H1 (cell line): ENCODE measurements at regions not wholly inside any gene's neighbourhood (a gene's known extent, or its start where the extent isn't known, plus 50 kb on each side); places are given as distances from the start of the nearest gene placed in this dataset.

Source experiments
- CTCF ChIA-PET: fragments of 300-600 bp; sonication (Branson Sonifier 250); formaldehyde crosslinking; loops from one replicate; lab custom pipeline; 2021; ENCODE audit not compliant: partially characterized antibody; lab: Charles Lee
- POLR2A ChIA-PET: fragments of 300-600 bp; sonication (Branson Sonifier 250); formaldehyde crosslinking; loops from one replicate; lab custom pipeline; 2021; ENCODE audit warnings: inconsistent platforms; ENCODE audit not compliant: partially characterized antibody; lab: Charles Lee
- DNase-seq, 2 experiments: peaks; one replicate each; pipeline versions ENCODE4 v3.0.0 to v3.0.0-alpha.2; 2010 to 2022; ENCODE audit warnings: low spot score in 2 of 2, low read depth in 1 of 2, mixed read lengths in 1 of 2
- FAIRE-seq: peaks from 2 replicates; lab custom pipeline; 2011; peaks lifted over from hg19 to GRCh38; lab: Jason Lieb, UNC
- H2AFZ ChIP-seq: 2 replicates; pipeline ENCODE4 v1.8.1; 2012; ENCODE audit warnings: low read length, inconsistent platforms
- H2AK5ac ChIP-seq: 2 replicates; pipeline ENCODE4 v1.6.1; 2013; ENCODE audit warnings: low read depth, low read length
- H2BK120ac ChIP-seq: replicated peaks from 2 replicates; pipeline ENCODE3; 2013; ENCODE audit warnings: low read depth, low read length, inconsistent platforms
- H2BK12ac ChIP-seq: 2 replicates; pipeline ENCODE4 v1.6.1; 2013; ENCODE audit warnings: low read depth, low read length
- H2BK15ac ChIP-seq: 2 replicates; pipeline ENCODE4 v1.6.1; 2013; ENCODE audit warnings: low read length
- H2BK20ac ChIP-seq: 2 replicates; pipeline ENCODE4 v1.6.1; 2013; ENCODE audit warnings: low read length
- H2BK5ac ChIP-seq: 2 replicates; pipeline ENCODE4 v1.6.1; 2013; ENCODE audit warnings: low read depth, low read length
- H3K14ac ChIP-seq: 2 replicates; pipeline ENCODE4 v1.6.1; 2013; ENCODE audit warnings: inconsistent platforms; ENCODE audit not compliant: insufficient read length
- H3K18ac ChIP-seq: 2 replicates; pipeline ENCODE4 v1.6.1; 2013; ENCODE audit warnings: low read length; ENCODE audit errors: extremely low read depth
- H3K23ac ChIP-seq: 2 replicates; pipeline ENCODE4 v1.6.1; 2013; ENCODE audit warnings: inconsistent platforms; ENCODE audit not compliant: insufficient read length
- H3K23me2 ChIP-seq: 2 replicates; pipeline ENCODE4 v1.6.1; 2013; ENCODE audit warnings: low read depth, low read length
- H3K27ac ChIP-seq: 2 replicates; pipeline ENCODE4 v1.6.1; 2011; ENCODE audit warnings: low read depth, low read length, inconsistent platforms
- H3K27me3 ChIP-seq, 4 experiments: replicated peaks in 1 of 4; 1 replicate in 1 of 4; 2 replicates in 3 of 4; pipeline versions ENCODE4 v1.6.1 to v1.8.1; 2011 to 2013; ENCODE audit warnings: low read length in 3 of 4, mild to moderate bottlenecking in 3 of 4, inconsistent platforms in 2 of 4, mixed read lengths in 2 of 4, moderate library complexity in 1 of 4; ENCODE audit not compliant: control insufficient read depth in 3 of 4, insufficient read depth in 3 of 4; ENCODE audit errors: extremely low read depth in 1 of 4
- H3K36me3 ChIP-seq, 4 experiments: 2 replicates each; pipeline versions ENCODE4 v1.6.1 to v1.8.1; 2011 to 2013; ENCODE audit warnings: mild to moderate bottlenecking in 4 of 4, low read length in 3 of 4, moderate library complexity in 2 of 4, control low read depth in 1 of 4, inconsistent platforms in 1 of 4; ENCODE audit not compliant: insufficient read depth in 4 of 4, control insufficient read depth in 2 of 4
- H3K4ac ChIP-seq: replicated peaks from 2 replicates; pipeline ENCODE3; 2013; ENCODE audit warnings: low read length, low read depth, mixed read lengths, inconsistent platforms; ENCODE audit not compliant: insufficient read length
- H3K4me1 ChIP-seq, 4 experiments: replicated peaks in 1 of 4; 1 replicate in 1 of 4; 2 replicates in 3 of 4; pipeline versions ENCODE4 v1.6.1 to v1.8.1; 2011 to 2013; ENCODE audit warnings: low read length in 3 of 4, inconsistent platforms in 2 of 4, mixed read lengths in 1 of 4; ENCODE audit not compliant: insufficient read depth in 4 of 4, control insufficient read depth in 3 of 4
- H3K4me2 ChIP-seq, 2 experiments: 2 replicates each; pipeline versions ENCODE4 v1.6.1 to v1.8.1; 2011 to 2013; ENCODE audit warnings: low read depth in 2 of 2, low read length in 2 of 2, control low read depth in 1 of 2, inconsistent platforms in 1 of 2, mild to moderate bottlenecking in 1 of 2; ENCODE audit not compliant: insufficient read depth in 1 of 2
- H3K4me3 ChIP-seq, 4 experiments: fragments of 200-600, 300-600 bp in 1 of 4; sonication (generic), shearing (Covaris generic), sonication (Bioruptor Twin) in 1 of 4; 2 replicates each; pipeline versions ENCODE4 v1.5.1 to v1.8.1; 2011 to 2016; ENCODE audit warnings: low read length in 4 of 4, low read depth in 3 of 4, control low read depth in 2 of 4, inconsistent platforms in 2 of 4, mild to moderate bottlenecking in 2 of 4, mixed read lengths in 1 of 4, moderate library complexity in 1 of 4; ENCODE audit not compliant: insufficient read depth in 2 of 4; ENCODE audit errors: extremely low read depth in 1 of 4
- H3K56ac ChIP-seq: replicated peaks from 2 replicates; pipeline ENCODE3; 2013; ENCODE audit warnings: low read depth, mild to moderate bottlenecking, mixed read lengths, low read length, inconsistent platforms; ENCODE audit not compliant: insufficient read length
- H3K79me1 ChIP-seq: 2 replicates; pipeline ENCODE4 v1.6.1; 2013; ENCODE audit warnings: low read depth, low read length, control low read depth
- H3K79me2 ChIP-seq, 2 experiments: 2 replicates each; pipeline versions ENCODE4 v1.6.1 to v1.8.1; 2012 to 2013; ENCODE audit warnings: low read length in 2 of 2, mild to moderate bottlenecking in 2 of 2, inconsistent platforms in 1 of 2; ENCODE audit not compliant: insufficient read depth in 2 of 2, control insufficient read depth in 1 of 2
- H3K9ac ChIP-seq, 4 experiments: replicated peaks in 1 of 4; 1 replicate in 1 of 4; 2 replicates in 3 of 4; pipeline versions ENCODE4 v1.6.1 to v1.8.1; 2011 to 2013; ENCODE audit warnings: low read depth in 3 of 4, low read length in 3 of 4, control low read depth in 2 of 4, mild to moderate bottlenecking in 2 of 4, moderate library complexity in 2 of 4, inconsistent platforms in 1 of 4; ENCODE audit errors: extremely low read depth in 1 of 4
- H3K9me3 ChIP-seq, 2 experiments: 2 replicates each; pipeline versions ENCODE4 v1.6.1 to v1.8.1; 2012 to 2013; ENCODE audit warnings: mild to moderate bottlenecking in 2 of 2, moderate library complexity in 2 of 2, control low read depth in 1 of 2, inconsistent platforms in 1 of 2, low read depth in 1 of 2, low read length in 1 of 2, mixed read lengths in 1 of 2; ENCODE audit not compliant: insufficient read depth in 2 of 2
- H4K20me1 ChIP-seq, 2 experiments: replicated peaks in 1 of 2; 2 replicates each; pipeline versions ENCODE3 to v1.8.1; 2011 to 2013; ENCODE audit warnings: inconsistent platforms in 2 of 2, low read length in 2 of 2, mild to moderate bottlenecking in 1 of 2; ENCODE audit not compliant: insufficient read depth in 2 of 2, control insufficient read depth in 1 of 2
- H4K5ac ChIP-seq: 2 replicates; pipeline ENCODE4 v1.6.1; 2013; ENCODE audit warnings: low read length, low read depth, mixed read lengths, inconsistent platforms; ENCODE audit not compliant: insufficient read length
- H4K8ac ChIP-seq: 2 replicates; pipeline ENCODE4 v1.8.0; 2013; ENCODE audit warnings: mild to moderate bottlenecking, moderate library complexity, low read length, inconsistent platforms; ENCODE audit not compliant: insufficient read depth; ENCODE audit errors: extremely low read depth
- H4K91ac ChIP-seq: replicated peaks from 2 replicates; pipeline ENCODE3; 2013; ENCODE audit warnings: low read length, mixed read lengths, inconsistent platforms; ENCODE audit not compliant: insufficient read length
- BCL11A ChIP-seq, 2 experiments: IDR thresholded peaks; one replicate each; pipeline ENCODE4 v1.6.1; 2011; ENCODE audit warnings: low read depth in 2 of 2, low read length in 2 of 2, mild to moderate bottlenecking in 2 of 2
- CBX8 ChIP-seq: fragments of 300-800, 300-1000 bp; sonication (generic); IDR thresholded peaks from 2 replicates; pipeline ENCODE4 v1.7.1; 2016; ENCODE audit warnings: low read depth, low read length, borderline replicate concordance
- E2F6 ChIP-seq: IDR thresholded peaks from 2 replicates; pipeline ENCODE4 v1.6.1; 2012; ENCODE audit warnings: inconsistent platforms
- FOSL1 ChIP-seq: IDR thresholded peaks from 2 replicates; pipeline ENCODE4 v1.6.1; 2011; ENCODE audit warnings: mild to moderate bottlenecking, low read depth, low read length, moderate library complexity; ENCODE audit not compliant: insufficient read depth
- GABPA ChIP-seq: IDR thresholded peaks from 2 replicates; pipeline ENCODE4 v1.6.1; 2011; ENCODE audit warnings: mild to moderate bottlenecking, low read length, moderate library complexity, borderline replicate concordance; ENCODE audit not compliant: insufficient read depth
- GTF2F1 ChIP-seq: IDR thresholded peaks from 2 replicates; pipeline ENCODE4 v1.6.1; 2012; ENCODE audit warnings: low read depth, low read length, improper control_type of control experiment, borderline replicate concordance
- HDAC6 ChIP-seq: IDR thresholded peaks from one replicate; pipeline ENCODE4 v1.7.1; 2012; ENCODE audit warnings: low read depth, mild to moderate bottlenecking, inconsistent platforms, low read length, moderate library complexity
- JUND ChIP-seq: IDR thresholded peaks from 2 replicates; pipeline ENCODE4 v1.6.1; 2011; ENCODE audit warnings: mild to moderate bottlenecking, improper control_type of control experiment, low read length
- MAFK ChIP-seq: IDR thresholded peaks from 2 replicates; pipeline ENCODE4 v1.6.1; 2012; ENCODE audit warnings: low read depth, mild to moderate bottlenecking, improper control_type of control experiment, low read length
- POU5F1 ChIP-seq: IDR thresholded peaks from 2 replicates; pipeline ENCODE4 v1.6.1; 2011; ENCODE audit warnings: low read depth, mild to moderate bottlenecking, low read length, moderate library complexity
- SP4 ChIP-seq: IDR thresholded peaks from 2 replicates; pipeline ENCODE4 v1.6.1; 2012; ENCODE audit warnings: low read length, inconsistent platforms
- TAF7 ChIP-seq: optimal IDR thresholded peaks from 2 replicates; pipeline ENCODE3; 2011; ENCODE audit warnings: low read depth, mild to moderate bottlenecking, inconsistent platforms, low read length, moderate library complexity, borderline replicate concordance
- TEAD4 ChIP-seq: IDR thresholded peaks from 2 replicates; pipeline ENCODE4 v1.6.1; 2012; ENCODE audit warnings: low read depth, low read length, inconsistent platforms, mixed read lengths
- WGBS, 2 experiments: shearing (Covaris generic) in 1 of 2; methylation state at CpG; one replicate each; pipeline versions ENCODE4 v1.1.6 to v1.1.7; 2013 to 2015; ENCODE audit warnings: low lambda C conversion rate in 2 of 2, mixed read lengths in 2 of 2, inconsistent platforms in 1 of 2, low coverage in 1 of 2, missing lambda C conversion rate in 1 of 2; ENCODE audit not compliant: insufficient replicate concordance in 2 of 2, insufficient coverage in 1 of 2, insufficient read length in 1 of 2; ENCODE audit errors: extremely low coverage in 1 of 2, missing lambda C conversion rate in 1 of 2; 5-methylcytosine and 5-hydroxymethylcytosine counted together

DNA sequence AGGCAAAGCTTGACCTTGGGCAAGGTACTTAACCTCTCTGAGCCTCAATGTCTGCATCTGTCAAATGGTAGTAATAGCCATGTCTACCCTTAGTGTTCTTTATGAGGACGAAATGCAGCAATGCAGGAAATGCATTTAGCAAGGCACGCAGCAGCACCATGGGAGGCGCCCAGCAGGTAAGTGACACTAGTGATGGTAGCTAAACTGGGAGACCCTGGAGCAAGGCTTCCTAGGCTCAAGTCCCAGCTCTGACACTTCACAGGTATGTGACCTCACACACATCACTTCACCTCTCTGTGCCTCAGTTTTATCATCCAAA, 289.0 kb downstream of the RRAGC start:
- H3K23ac ChIP-seq: no peak overlapping the region
- no peak overlapping the region for H3K27ac ChIP-seq
- no peaks in the 10 kb centered on the region for H3K79me2 ChIP-seq
- H3K4me1 ChIP-seq: no peaks in the 10 kb centered on the region
- H2BK120ac ChIP-seq: no peak overlapping the region
- no peaks in the 10 kb centered on the region for H3K36me3 ChIP-seq
- H2BK15ac ChIP-seq: no peak overlapping the region
- FAIRE-seq (no peak), DNase-seq (no peak)
- no peak overlapping the region for H3K4me3 ChIP-seq
- H4K20me1 ChIP-seq: no peaks in the 10 kb centered on the region
- no peak overlapping the region for H3K18ac ChIP-seq
- H3K27me3 ChIP-seq: no peaks in the 10 kb centered on the region
- H3K14ac ChIP-seq: no peak overlapping the region
- no peak overlapping the region for H3K9ac ChIP-seq
- H2BK20ac ChIP-seq: no peak overlapping the region
- H3K4ac ChIP-seq: no peak overlapping the region
- H3K9me3 ChIP-seq: no peaks in the 10 kb centered on the region
- H2AK5ac ChIP-seq: no peak overlapping the region
- CTCF ChIA-PET: interaction anchor here (0.6 to 3.4 kb wide), 4 partner anchors 9 to 403 kb away, joined by 3 to 14 read pairs (median 6); no protein-coding TSS in a partner anchor
- H4K8ac ChIP-seq: no peak overlapping the region
- no peak overlapping the region for H2BK5ac ChIP-seq
- no peak for TF ChIP-seq FOSL1
- no peak for TF ChIP-seq CBX8
- no peak for TF ChIP-seq MAFK
- no peak for TF ChIP-seq POU5F1
- TF ChIP-seq GABPA: no peak
- no peak for TF ChIP-seq HDAC6
- no peak for TF ChIP-seq GTF2F1
- no peak for TF ChIP-seq TAF7
- no peak for TF ChIP-seq TEAD4
- no peak for TF ChIP-seq E2F6
- no peak for TF ChIP-seq SP4
- TF ChIP-seq JUND: no peak
- no peak for TF ChIP-seq BCL11A (IDR thresholded peaks at IDR 0.05; ENCODE audit: low read depth in 2 of 2, low read length in 2 of 2)
- H2AFZ ChIP-seq: no peak overlapping the region
- H2BK12ac ChIP-seq: no peak overlapping the region
- no peak overlapping the region for H4K91ac ChIP-seq
- H3K4me2 ChIP-seq: no peak overlapping the region
- H3K23me2 ChIP-seq: no peaks in the 10 kb centered on the region
- no peak overlapping the region for H3K56ac ChIP-seq
- POLR2A ChIA-PET: no interaction called here
- H4K5ac ChIP-seq: no peak overlapping the region
- H3K79me1 ChIP-seq: no peaks in the 10 kb centered on the region
- WGBS, 2 experiments: 79% methylated on average over 3 of the region's 3 CpGs; no CpG with 5 or more reads in 1 of the 2 experiments
